Glomerular endothelial cell (primary cell): ENCODE measurements at regions not wholly inside any gene's neighbourhood (a gene's known extent, or its start where the extent isn't known, plus 50 kb on each side); places are given as distances from the start of the nearest gene placed in this dataset.
"Not testable (repeated sequence)": the region's sequence is repeated elsewhere in the genome, so short reads cannot be mapped to it uniquely, and the experiment has no call there.

Experiments used
- DNase-seq: peaks from one replicate; pipeline ENCODE4 v3.0.0-alpha.2; 2011; ENCODE audit warnings: low read depth, low spot score; ENCODE audit errors: extremely low read depth

DNA sequence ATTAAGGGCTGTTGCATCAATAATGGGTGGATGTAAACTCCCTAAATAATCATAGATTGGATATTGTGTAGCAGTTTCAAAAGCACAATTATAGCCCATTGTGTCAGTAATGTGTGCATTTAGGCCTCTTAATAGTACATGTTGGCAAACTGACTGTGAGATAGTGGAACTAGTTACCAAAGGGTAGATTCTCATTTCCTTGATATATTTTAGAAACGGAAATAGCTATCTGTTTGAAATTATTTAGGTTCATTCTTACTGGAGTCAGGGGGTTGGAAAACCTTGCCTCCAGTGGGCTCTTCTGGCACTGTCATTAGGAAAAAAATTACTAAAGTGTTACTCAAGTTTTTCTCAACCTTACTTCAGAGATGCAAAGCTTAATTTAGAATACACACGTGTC, 1074.9 kb downstream of the PCDH17 start:
- no peak for DNase-seq

DNA sequence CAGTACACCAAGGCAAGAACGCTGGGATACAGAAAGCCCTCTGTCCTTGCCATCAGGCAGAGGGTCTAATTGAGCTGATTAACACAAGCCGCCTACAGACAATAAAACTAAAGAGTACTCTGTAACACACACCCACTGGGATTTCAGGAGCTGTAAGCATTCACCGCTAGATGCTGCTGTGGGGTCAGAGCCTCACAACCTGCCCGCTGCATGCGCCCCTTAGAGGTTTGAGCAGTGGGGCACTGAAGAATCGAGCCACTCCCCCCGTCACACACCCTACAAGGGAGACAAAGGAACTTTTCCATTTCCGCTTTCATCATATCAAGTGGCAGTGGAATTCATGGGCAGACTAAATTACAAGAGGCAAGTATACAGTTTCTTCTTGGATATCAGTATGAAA, 1080.6 kb downstream of the PCDH17 start:
- DNase-seq = no peak

DNA sequence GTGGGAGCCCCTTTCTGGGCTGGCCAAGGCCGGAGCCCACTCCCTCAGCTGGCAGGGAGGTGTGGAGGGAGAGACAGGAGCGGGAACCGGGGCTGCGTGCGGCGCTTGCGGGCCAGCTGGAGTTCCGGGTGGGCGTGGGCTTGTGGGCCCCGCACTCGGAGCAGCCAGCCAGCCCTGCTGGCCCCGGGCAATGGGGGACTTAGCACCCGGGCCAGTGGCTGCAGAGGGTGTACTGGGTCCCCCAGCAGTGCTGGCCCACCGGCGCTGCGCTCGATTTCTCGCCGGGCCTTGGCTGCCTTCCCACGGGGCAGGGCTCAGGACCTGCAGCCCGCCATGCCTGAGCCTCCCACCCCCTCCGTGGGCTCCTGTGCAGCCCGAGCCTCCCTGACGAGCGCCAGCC, 1082.5 kb downstream of the PCDH17 start:
- DNase-seq = not testable (repeated sequence)

DNA sequence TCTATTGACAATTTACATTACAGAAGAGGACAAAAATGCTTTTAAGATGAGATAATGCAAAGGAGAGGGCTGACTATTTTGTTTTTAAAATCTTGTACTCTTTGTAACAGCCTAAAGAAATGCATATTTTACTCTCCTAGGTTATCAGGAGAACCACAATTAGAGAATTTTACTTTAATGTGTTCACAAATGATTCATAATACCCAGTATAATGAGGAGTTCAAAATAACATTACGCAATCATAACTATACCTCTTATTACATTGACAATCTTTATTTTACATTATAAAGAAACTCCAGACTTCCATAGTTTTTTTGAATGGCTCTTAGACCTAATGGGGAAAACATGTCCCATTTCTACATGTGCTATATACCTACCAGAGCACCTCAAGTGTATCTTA, 1089.7 kb downstream of the PCDH17 start:
- DNase-seq = no peak

DNA sequence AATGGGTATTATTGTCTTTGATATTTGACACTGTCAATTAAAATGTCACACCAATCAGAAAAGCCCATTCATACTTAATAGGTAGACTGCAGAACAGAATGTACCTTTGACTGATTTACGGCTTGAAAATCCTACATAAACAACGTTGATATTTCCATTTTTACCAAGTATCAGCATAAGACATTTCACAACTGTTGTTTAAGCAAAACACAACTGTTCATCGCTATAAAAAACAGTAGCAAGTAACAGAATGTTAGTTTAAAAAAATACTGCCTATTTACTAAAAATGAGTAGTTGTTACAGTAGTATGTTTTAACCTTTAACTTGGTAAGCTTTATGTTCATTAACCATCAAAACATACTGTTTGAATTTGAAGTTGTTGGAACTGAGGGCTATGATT, 1096.6 kb downstream of the PCDH17 start:
- DNase-seq = no peak

DNA sequence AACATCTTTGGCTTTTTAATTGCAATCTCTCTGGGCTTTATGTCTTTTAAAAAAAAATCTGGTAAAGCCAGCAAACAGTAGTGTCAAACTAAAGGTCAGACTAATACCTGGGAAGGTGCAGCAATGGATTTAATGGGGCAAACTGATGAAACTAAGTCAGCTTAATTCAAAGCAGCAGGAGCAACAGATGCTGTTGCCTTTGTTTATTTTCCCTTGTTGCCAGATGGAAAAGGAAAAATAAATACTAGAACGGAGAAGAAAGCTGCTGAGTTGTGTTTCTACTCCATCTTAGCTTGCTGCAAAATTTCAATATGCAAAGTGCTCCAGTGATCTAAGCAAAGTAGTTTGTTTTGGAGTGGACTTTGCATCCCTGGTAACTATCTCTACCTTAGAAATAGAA, 1097.8 kb downstream of the PCDH17 start:
- DNase-seq = no peak

DNA sequence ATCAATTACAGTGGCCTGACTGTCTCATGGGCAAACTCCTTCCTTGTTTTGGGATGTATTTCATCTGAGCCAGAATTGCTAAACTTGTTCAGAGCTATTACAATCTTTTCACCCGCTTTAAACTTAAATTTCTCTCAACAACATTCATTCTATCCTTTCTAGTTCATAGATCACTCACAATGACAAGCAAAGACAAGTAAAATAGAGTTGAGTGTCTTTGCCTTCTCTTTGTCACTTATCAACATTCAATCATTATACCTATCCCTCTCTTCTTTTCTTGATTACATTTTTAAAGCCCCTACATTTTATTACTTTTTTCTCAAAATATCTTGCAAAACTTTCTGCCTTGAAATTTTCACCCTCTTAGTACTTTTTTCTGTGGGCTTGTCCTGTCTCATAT, 1113.1 kb downstream of the PCDH17 start:
- DNase-seq = no peak

DNA sequence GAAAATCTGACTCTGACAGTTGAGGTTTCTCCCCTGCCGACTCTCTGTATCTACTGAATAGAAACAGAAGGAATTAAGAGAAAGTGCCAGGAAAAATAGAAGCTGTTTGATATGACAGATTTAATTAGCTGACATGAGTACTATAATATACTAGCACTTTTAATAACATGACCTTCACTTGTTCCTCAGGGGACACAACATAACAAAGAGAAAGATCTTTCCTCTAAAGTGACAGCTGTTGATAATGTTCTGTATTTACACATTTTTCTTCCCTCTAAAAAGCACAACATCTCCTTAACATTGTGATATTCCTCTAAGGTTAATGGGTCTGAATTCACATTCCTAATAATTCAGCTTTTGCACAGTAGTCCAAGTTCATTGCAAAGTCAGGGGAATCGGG, 1136.0 kb downstream of the PCDH17 start:
- no peak for DNase-seq

DNA sequence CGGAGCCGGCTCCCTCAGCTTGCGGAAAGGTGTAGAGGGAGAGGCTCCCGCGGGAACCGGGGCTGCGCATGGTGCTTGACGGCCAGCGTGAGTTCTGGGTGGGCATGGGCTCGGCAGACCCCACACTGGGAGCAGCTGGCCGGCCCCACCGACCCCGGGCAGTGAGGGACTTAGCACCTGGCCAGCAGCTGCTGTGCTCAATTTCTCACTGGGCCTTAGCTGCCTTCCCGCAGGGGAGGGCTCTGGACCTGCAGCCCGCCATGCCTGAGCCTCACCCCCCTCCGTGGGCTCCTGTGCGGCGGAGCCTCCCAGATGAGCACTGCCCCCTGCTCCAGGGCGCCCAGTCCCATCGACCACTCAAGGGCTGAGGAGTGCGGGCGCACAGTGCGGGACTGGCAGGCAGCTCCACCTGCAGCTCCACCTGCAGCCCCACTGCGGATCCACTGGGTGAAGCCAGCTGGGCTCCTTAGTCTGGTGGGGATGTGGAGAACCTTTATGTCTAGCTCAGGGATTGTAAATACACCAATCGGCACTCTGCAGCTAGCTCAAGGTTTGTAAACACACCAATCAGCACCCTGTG, 1141.8 kb downstream of the PCDH17 start:
- DNase-seq = no peak

DNA sequence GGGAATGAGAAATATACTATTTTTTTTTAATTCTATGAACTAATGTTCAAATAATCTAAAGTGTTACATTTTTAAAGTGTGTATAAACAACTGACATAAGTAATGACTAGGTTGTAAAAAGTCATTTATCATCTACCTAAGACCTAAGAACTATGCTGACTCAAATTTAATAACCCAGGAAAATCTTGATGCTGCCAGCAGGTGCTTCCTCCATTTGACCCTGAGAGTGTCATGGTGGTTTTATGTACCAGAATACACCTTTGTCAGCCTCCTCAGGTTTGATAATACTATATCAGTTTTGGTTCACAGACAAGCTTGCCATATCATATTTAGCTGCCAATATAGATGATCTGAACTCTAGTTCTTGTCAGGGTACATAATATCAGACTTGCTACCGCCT, 1151.2 kb downstream of the PCDH17 start:
- DNase-seq = no peak

DNA sequence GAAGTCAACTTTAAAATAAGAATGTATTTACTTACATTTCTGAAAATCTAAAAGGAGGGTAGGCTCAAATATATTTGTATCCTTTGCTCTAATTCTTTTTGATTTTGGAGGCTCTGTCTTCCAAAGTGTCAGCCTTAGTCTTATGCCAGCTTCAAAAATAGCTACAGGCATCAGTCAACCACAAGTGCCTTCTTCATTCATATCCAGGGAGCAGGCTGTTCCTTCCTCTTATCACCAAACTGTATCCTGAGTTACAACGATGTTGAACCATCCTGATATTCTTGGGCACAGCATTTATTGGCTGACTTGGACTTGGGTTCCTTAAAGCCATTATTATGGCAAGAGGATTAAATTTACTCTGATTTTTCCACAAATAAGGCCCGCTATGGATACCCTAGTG, 1161.3 kb downstream of the PCDH17 start:
- DNase-seq = no peak

DNA sequence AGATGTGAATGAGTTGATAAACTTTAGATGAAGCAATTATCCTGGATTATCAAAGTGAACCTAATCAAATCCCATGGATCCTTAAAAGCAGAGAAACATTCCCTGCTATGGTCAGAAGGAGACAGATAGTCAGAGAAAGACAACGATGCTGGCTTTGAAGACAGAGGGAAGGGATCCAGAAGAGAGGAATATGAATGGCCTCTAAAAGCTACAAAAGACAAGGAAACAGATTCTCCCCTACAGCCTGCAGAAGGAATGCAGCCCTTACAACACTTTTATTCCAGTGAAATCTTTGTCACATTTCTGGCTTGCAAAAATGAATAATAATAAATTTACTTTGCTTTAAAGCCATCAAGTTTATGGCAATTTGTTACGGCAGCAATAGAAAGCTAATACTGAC, 1164.2 kb downstream of the PCDH17 start:
- no peak for DNase-seq

DNA sequence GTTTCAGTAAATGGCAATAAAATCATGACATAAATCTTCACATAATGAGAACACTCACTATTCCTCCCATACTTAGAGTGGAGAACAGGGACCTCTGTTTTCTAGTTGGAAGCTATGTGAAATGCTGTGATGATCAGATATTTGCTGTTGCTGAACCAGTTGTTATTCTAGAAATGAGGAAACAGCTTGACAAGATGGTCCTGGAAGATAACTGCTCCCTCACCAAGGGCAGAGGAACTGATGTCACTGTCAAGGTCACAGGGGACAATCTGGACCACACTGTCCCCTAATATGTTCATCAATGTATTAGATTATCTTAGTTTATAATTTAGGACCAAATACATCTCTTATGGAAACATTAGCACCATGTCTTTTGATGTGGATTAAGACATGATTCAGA, 1173.3 kb downstream of the PCDH17 start:
- no peak for DNase-seq

DNA sequence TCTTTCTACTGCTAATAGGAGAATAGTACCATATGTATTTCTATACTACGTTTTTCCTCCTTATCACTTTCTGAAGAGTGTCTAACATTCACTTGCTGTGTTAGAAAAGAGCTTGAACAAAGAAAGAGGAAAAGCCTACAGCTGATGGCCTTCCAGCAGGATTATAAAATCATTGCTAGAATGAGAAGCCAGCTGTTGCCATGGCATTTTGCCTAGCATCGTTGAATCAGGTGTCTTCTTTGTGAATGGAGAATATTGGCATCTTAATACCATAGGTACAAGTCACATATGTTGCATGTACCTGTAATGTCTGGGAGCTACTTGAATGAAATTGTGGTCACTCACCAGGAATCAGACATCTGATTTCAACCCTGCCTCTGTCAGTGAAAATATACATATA, 1174.9 kb downstream of the PCDH17 start:
- DNase-seq = no peak

DNA sequence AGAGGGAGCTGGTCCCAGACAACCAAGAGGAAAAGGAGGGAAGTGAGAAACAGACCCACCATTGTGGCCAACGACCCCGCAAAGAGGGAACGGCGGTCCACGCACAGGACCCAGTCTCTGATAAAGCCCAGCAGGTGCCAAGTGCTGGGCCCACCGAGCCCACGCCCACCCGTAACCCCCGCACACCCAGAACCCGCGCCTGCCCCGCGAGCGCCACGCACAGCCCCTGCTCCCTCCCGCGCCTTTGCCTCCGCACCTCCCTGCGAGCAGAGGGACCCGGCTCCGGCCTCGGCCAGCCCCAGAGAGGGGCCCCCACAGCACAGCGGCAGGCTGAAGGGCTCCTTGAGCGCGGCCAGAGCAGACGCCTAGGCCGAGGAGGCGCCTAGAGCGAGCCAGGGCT, 1192.2 kb downstream of the PCDH17 start:
- no peak for DNase-seq

DNA sequence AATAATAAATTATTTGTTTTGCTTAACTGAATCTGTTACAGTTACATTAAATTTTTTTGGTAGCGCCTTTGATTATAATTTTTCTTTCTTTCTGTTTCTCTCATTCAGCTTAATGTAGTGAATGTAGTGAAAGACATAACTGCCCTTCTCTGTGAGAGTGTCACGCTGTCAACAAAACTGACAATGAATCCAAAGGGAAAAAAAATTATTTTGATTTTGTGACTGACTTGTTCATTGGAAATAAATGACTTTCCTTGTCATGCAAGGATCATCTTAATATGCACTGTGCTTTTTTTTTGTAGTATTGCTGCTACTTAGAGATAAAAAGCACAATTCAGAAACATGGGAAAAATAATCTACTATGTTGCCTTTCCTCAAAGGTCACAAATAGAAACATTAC, 1196.4 kb downstream of the PCDH17 start:
- no peak for DNase-seq

DNA sequence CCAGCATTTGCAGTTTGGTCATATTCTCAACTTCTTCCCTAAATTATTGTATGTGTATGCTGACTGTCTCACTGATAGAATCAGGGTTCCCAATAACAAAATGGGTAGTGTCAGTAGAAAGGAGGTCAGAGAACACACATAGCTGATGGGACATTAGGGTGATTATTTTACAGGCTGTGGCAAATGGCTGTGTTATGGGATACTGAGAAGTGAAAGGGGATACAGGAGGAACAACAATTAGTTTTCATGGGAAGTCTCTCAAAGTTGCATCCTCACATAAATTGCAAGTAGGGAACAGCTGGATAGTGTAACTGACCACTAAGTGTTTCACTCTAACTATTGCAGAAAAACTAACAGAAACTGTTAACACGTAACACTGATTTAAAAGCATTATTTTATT, 1199.3 kb downstream of the PCDH17 start:
- DNase-seq = no peak

DNA sequence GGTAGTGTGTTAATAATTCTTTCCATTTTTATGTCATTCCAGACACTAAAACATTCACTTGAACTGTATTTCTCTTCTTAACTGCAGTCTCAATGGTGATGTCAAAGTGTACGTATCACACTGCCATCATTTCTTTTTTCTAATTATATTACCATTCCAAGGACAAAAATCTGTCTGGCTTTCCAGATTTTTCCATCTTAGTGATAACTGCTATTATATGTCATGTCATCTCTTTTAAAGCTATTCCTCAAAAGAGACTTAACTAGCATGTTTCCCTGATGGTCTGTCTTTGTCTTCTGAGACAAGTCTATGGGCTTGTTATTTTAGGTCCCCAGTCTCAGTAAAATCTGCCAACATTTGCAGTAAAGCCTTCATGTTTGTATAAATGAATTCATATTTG, 1207.1 kb downstream of the PCDH17 start:
- DNase-seq = no peak

DNA sequence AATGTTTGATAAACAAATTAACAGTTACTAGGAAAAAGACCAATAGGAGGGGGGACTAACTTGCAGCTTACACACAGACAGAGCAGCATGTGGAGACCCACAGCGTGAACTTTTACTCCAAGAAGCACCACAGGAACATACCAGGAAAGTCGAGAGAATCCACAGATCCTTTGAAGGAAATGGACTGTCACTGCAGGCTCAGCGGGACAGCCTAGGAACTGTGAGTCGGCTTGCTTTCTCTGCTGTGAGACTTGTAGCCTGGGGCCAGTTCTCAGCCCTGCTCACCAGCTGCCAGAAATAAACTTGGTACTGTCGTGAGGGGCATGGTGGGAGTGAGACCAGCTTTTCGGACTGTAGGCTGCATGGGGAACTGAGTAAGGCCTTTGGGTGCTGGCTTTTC, 1211.5 kb downstream of the PCDH17 start:
- no peak for DNase-seq

DNA sequence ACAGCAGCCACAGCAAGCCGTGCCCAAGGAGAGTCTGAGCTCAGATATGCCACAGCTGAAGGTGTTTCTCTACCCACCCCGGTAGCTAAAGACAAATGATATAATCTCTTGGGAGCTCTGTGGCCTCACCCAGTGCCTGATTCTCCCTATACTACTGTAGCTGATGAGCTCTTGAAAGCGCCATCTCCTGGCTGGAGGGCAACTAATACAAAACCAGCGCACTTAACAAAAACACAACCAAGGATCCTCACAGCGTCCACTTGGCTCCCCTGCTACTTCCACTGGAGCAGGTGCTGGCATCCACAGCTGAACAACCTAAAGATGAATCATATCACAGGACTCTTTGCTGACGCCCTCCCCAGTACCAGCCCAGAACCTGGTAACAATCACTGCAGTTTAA, 1212.0 kb downstream of the PCDH17 start:
- DNase-seq = no peak

DNA sequence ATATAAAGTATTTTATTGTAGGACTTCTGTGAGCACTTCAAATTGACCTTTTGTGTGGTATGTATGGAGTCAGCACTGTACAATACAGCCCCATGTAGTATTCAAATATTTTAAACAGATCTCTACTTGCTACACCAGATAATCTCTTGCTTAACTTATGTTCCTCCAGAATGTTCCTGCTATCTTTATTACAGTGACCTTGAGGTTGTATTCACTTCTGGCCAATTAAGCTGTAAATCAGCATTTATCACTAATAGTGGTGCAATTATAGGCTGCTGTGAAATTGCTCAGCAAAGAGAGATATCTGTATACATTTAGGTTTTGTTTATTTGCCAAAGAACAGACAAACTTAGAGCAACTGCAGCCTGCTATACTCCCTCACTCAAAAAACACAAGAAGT, 1218.6 kb downstream of the PCDH17 start:
- no peak for DNase-seq

DNA sequence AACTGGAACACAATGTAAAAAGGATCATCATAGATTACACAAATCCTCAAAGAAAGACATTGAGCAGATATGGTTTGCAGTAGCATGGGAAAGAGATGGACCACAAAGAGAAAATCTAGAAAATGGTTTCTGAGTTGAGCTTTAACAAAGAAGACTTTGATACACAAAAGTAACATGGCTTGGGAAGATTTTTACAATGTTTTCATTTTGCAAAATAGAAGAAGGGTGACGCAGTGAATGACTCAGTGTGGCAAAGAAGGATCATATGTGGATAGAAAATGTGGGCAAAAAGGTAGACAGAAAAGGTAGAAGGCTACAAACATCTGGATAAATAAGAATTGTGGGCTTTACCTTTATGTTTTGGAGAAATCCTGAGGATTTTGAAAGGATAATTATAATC, 1220.5 kb downstream of the PCDH17 start:
- DNase-seq = no peak

DNA sequence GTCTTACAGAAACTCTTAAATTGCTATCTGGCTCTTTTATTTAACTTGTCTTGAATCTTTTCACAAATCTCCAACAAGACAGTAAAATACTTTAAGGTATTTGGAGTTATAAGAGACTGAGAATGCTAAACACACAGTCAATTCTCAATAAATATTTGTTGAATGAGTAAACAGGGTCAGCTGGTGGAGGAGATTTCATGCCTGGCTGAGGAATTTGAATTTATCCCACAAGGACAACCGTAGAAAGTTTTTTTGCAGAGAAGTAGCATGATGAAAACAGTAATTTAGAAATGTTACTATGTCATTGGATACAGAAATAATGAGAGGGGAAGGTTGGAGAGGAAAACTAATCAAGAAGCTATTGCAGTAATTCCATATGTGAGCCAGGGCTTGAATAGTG, 1223.7 kb downstream of the PCDH17 start:
- no peak for DNase-seq
